ENCODE measurements at regions not wholly inside any gene's neighbourhood (a gene's known extent, or its start where the extent isn't known, plus 50 kb on each side); places are given as distances from the start of the nearest gene placed in this dataset.

DNA sequence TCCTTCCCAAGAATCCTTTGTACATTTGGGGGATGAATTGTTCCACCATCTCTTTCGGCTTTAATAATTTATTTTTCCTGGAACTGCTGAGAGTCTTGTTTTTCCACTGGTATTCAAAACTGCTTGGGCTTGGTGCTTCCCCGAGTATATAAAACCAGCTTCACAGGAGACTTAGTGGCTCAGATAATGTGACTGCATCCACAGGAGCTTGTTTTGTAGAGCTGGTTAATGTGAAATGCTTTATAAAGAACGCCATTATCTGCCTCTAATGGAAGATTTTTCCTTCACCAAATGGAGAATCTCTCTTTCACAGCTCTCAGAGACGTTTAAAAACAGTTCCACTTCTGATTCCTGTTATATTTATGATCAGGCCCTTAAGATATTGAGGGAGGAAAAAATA, 935.5 kb downstream of the RAB28 start:
- no peak overlapping the region for H3K4me2 ChIP-seq (ENCODE audit: low read length)
- TF ChIP-seq EGR1 (IDR thresholded peaks at IDR 0.05; ENCODE audit: low read depth): no peak
- TF ChIP-seq ZNF274 (IDR thresholded peaks at IDR 0.05; ENCODE audit: low read depth, low read length): no peak
- TF ChIP-seq JUND (IDR thresholded peaks at IDR 0.05): no peak
- TF ChIP-seq, protein P1, sequence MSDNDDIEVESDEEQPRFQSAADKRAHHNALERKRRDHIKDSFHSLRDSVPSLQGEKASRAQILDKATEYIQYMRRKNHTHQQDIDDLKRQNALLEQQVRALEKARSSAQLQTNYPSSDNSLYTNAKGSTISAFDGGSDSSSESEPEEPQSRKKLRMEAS (IDR thresholded peaks at IDR 0.05): no peak
- TF ChIP-seq, protein P2, sequence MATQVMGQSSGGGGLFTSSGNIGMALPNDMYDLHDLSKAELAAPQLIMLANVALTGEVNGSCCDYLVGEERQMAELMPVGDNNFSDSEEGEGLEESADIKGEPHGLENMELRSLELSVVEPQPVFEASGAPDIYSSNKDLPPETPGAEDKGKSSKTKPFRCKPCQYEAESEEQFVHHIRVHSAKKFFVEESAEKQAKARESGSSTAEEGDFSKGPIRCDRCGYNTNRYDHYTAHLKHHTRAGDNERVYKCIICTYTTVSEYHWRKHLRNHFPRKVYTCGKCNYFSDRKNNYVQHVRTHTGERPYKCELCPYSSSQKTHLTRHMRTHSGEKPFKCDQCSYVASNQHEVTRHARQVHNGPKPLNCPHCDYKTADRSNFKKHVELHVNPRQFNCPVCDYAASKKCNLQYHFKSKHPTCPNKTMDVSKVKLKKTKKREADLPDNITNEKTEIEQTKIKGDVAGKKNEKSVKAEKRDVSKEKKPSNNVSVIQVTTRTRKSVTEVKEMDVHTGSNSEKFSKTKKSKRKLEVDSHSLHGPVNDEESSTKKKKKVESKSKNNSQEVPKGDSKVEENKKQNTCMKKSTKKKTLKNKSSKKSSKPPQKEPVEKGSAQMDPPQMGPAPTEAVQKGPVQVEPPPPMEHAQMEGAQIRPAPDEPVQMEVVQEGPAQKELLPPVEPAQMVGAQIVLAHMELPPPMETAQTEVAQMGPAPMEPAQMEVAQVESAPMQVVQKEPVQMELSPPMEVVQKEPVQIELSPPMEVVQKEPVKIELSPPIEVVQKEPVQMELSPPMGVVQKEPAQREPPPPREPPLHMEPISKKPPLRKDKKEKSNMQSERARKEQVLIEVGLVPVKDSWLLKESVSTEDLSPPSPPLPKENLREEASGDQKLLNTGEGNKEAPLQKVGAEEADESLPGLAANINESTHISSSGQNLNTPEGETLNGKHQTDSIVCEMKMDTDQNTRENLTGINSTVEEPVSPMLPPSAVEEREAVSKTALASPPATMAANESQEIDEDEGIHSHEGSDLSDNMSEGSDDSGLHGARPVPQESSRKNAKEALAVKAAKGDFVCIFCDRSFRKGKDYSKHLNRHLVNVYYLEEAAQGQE (IDR thresholded peaks at IDR 0.05; ENCODE audit: low read depth): no peak
- TF ChIP-seq, protein P3, sequence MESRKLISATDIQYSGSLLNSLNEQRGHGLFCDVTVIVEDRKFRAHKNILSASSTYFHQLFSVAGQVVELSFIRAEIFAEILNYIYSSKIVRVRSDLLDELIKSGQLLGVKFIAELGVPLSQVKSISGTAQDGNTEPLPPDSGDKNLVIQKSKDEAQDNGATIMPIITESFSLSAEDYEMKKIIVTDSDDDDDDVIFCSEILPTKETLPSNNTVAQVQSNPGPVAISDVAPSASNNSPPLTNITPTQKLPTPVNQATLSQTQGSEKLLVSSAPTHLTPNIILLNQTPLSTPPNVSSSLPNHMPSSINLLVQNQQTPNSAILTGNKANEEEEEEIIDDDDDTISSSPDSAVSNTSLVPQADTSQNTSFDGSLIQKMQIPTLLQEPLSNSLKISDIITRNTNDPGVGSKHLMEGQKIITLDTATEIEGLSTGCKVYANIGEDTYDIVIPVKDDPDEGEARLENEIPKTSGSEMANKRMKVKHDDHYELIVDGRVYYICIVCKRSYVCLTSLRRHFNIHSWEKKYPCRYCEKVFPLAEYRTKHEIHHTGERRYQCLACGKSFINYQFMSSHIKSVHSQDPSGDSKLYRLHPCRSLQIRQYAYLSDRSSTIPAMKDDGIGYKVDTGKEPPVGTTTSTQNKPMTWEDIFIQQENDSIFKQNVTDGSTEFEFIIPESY (IDR thresholded peaks at IDR 0.05; ENCODE audit: extremely low read depth, insufficient replicate concordance, low read length): no peak
- H4K20me1 ChIP-seq (ENCODE audit: insufficient read depth): no peaks in the 10 kb centered on the region
- no peak overlapping the region for H3K4me3 ChIP-seq (replicated peaks in 1 of 2; ENCODE audit: low read depth in 1 of 2, low read length in 2 of 2)
- BruUV-seq (replicated peaks): no TSS peak
- no peaks in the 10 kb centered on the region for H3K36me3 ChIP-seq (ENCODE audit: control insufficient read depth in 1 of 2, insufficient read depth in 2 of 2, low read length in 2 of 2)
- RAD21 ChIA-PET (ENCODE audit: low non-redundant PET in 1 of 2, low total read pairs in 2 of 2, uncharacterized antibody in 2 of 2, unreplicated experiment in 2 of 2): no interaction called here
- H3K9me2 ChIP-seq (ENCODE audit: insufficient read depth): no peaks in the 10 kb centered on the region
- DNase-seq (ENCODE audit: low read depth, low spot score) (no peak), ATAC-seq (no peak)
- H3K9me3 ChIP-seq (ENCODE audit: control insufficient read depth in 1 of 2, insufficient read depth in 1 of 2, low read depth in 1 of 2, low read length in 2 of 2): no peaks in the 10 kb centered on the region
- intact Hi-C loops (cut with micrococcal nuclease): no loop called here
- no peaks in the 10 kb centered on the region for H3K4me1 ChIP-seq (ENCODE audit: control insufficient read depth in 1 of 2, insufficient read depth in 2 of 2, low read length in 2 of 2)
- no peak overlapping the region for H2AFZ ChIP-seq (ENCODE audit: low read depth, low read length, poor library complexity, severe bottlenecking)
- H3K9ac ChIP-seq (ENCODE audit: low read length): no peak overlapping the region
- H3K79me2 ChIP-seq (ENCODE audit: insufficient read depth, low read length): no peaks in the 10 kb centered on the region
- POLR2A ChIA-PET: no interaction called here
- H3K27me3 ChIP-seq (ENCODE audit: insufficient read depth, low read length): no peaks in the 10 kb centered on the region
- no peak overlapping the region for H3K27ac ChIP-seq (ENCODE audit: low read depth, low read length)
- CTCF ChIA-PET: no interaction called here
